Lower leg skin (tissue), 3 donors: ENCODE measurements at regions not wholly inside any gene's neighbourhood (a gene's known extent, or its start where the extent isn't known, plus 50 kb on each side); places are given as distances from the start of the nearest gene placed in this dataset.

Source experiments
- POLR2A ChIP-seq, 2 donors: fragments of 450-650 bp; IDR thresholded peaks; one replicate each; pipeline ENCODE4 v1.6.1; 2016 to 2017; ENCODE audit warnings: antibody characterized with exemption in 2 of 2, mild to moderate bottlenecking in 1 of 2, moderate library complexity in 1 of 2
- TF ChIP-seq, protein P1 (sequence below), 3 donors: fragments of 450-650 bp; IDR thresholded peaks; one replicate each; pipeline ENCODE4 v1.5.1; 2016; ENCODE audit warnings: antibody characterized with exemption in 3 of 3, mild to moderate bottlenecking in 3 of 3, moderate library complexity in 2 of 3

DNA sequence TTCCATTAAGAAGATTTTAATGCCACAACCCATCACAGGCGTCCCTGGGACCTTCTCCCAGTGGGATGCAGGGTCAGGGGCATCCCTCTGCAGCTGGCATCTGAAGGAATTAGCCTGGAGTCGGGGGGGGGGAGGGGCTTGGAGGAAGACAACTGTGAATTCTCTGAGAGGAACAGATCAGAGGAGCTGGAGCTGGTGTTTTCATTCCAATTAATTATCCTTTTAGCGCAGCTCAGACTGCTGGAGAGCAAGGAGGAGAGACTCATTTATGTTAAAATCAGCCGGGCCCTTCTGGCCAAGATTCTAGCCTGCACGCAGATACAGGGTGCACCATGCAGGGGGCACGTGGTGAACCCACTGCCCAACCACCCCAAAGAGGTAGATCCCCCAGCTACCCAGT is 116.2 kb downstream of the CHST1 start:
- no peak for TF ChIP-seq POLR2A (IDR thresholded peaks at IDR 0.05)
- TF ChIP-seq, protein P1, sequence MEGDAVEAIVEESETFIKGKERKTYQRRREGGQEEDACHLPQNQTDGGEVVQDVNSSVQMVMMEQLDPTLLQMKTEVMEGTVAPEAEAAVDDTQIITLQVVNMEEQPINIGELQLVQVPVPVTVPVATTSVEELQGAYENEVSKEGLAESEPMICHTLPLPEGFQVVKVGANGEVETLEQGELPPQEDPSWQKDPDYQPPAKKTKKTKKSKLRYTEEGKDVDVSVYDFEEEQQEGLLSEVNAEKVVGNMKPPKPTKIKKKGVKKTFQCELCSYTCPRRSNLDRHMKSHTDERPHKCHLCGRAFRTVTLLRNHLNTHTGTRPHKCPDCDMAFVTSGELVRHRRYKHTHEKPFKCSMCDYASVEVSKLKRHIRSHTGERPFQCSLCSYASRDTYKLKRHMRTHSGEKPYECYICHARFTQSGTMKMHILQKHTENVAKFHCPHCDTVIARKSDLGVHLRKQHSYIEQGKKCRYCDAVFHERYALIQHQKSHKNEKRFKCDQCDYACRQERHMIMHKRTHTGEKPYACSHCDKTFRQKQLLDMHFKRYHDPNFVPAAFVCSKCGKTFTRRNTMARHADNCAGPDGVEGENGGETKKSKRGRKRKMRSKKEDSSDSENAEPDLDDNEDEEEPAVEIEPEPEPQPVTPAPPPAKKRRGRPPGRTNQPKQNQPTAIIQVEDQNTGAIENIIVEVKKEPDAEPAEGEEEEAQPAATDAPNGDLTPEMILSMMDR (IDR thresholded peaks at IDR 0.05) = no peak
